ENCODE measurements at regions not wholly inside any gene's neighbourhood (a gene's known extent, or its start where the extent isn't known, plus 50 kb on each side); places are given as distances from the start of the nearest gene placed in this dataset.
"Not testable (repeated sequence)": the region's sequence is repeated elsewhere in the genome, so short reads cannot be mapped to it uniquely, and the experiment has no call there.

- TF ChIP-seq POLR2AphosphoS5 (IDR thresholded peaks at IDR 0.05; ENCODE audit: low read depth, low read length) (no peak), SPI1 (IDR thresholded peaks at IDR 0.05; ENCODE audit: low read depth, low read length) (no peak), POLR2A (IDR thresholded peaks at IDR 0.05; ENCODE audit: low read depth, low read length) (no peak), POU2F2 (IDR thresholded peaks at IDR 0.05; ENCODE audit: low read depth, low read length) (no peak), PAX5 (IDR thresholded peaks at IDR 0.05; ENCODE audit: insufficient read depth, low read length, severe bottlenecking) (no peak), TAF1 (IDR thresholded peaks at IDR 0.05; ENCODE audit: low read depth, low read length) (no peak)
- DNase-seq (ENCODE audit: insufficient read length, low spot score), result no peak
- no peak for FAIRE-seq
Measured at GRCh38 chr5:174531782-174532191, 192.6 kb upstream of the MSX2 start.

GRCh38 chr5:174532455-174533453 is 191.6 kb upstream of the MSX2 start:
- DNase-seq (ENCODE audit: insufficient read length, low spot score) (no peak), FAIRE-seq (no peak)
- no peak for TF ChIP-seq POU2F2 (IDR thresholded peaks at IDR 0.05; ENCODE audit: low read depth, low read length)
- TF ChIP-seq SPI1 (IDR thresholded peaks at IDR 0.05; ENCODE audit: low read depth, low read length), result no peak
- TF ChIP-seq POLR2A (IDR thresholded peaks at IDR 0.05; ENCODE audit: low read depth, low read length), result no peak
- no peak for TF ChIP-seq TAF1 (IDR thresholded peaks at IDR 0.05; ENCODE audit: low read depth, low read length)
- no peak for TF ChIP-seq PAX5 (IDR thresholded peaks at IDR 0.05; ENCODE audit: insufficient read depth, low read length, severe bottlenecking)
- no peak for TF ChIP-seq POLR2AphosphoS5 (IDR thresholded peaks at IDR 0.05; ENCODE audit: low read depth, low read length)

GRCh38 chr5:174533751-174534241 is 190.6 kb upstream of the MSX2 start:
- DNase-seq (ENCODE audit: insufficient read length, low spot score) (no peak), FAIRE-seq (no peak)
- no peak for TF ChIP-seq POU2F2 (IDR thresholded peaks at IDR 0.05; ENCODE audit: low read depth, low read length)
- no peak for TF ChIP-seq SPI1 (IDR thresholded peaks at IDR 0.05; ENCODE audit: low read depth, low read length)
- no peak for TF ChIP-seq TAF1 (IDR thresholded peaks at IDR 0.05; ENCODE audit: low read depth, low read length)
- no peak for TF ChIP-seq PAX5 (IDR thresholded peaks at IDR 0.05; ENCODE audit: insufficient read depth, low read length, severe bottlenecking)
- TF ChIP-seq POLR2AphosphoS5 (IDR thresholded peaks at IDR 0.05; ENCODE audit: low read depth, low read length), result no peak
- TF ChIP-seq POLR2A (IDR thresholded peaks at IDR 0.05; ENCODE audit: low read depth, low read length), result no peak

GRCh38 chr5:174535669-174536068 is 188.7 kb upstream of the MSX2 start:
- no peak for FAIRE-seq
- TF ChIP-seq TAF1 (IDR thresholded peaks at IDR 0.05; ENCODE audit: low read depth, low read length), result no peak
- TF ChIP-seq POLR2A (IDR thresholded peaks at IDR 0.05; ENCODE audit: low read depth, low read length), result no peak
- TF ChIP-seq PAX5 (IDR thresholded peaks at IDR 0.05; ENCODE audit: insufficient read depth, low read length, severe bottlenecking), result no peak
- TF ChIP-seq POLR2AphosphoS5 (IDR thresholded peaks at IDR 0.05; ENCODE audit: low read depth, low read length), result no peak
- TF ChIP-seq SPI1 (IDR thresholded peaks at IDR 0.05; ENCODE audit: low read depth, low read length), result no peak
- no peak for TF ChIP-seq POU2F2 (IDR thresholded peaks at IDR 0.05; ENCODE audit: low read depth, low read length)

GRCh38 chr5:174539823-174540222 is 184.6 kb upstream of the MSX2 start:
- DNase-seq (ENCODE audit: insufficient read length, low spot score); FAIRE-seq: not testable (repeated sequence)

More at GRCh38 chr5:174535669-174536068, 188.7 kb upstream of the MSX2 start:
- no peak for DNase-seq (ENCODE audit: insufficient read length, low spot score)

GRCh38 chr5:174542037-174542436 is 182.3 kb upstream of the MSX2 start:
- no peak for FAIRE-seq
- no peak for DNase-seq (ENCODE audit: insufficient read length, low spot score)
- TF ChIP-seq POLR2A (IDR thresholded peaks at IDR 0.05; ENCODE audit: low read depth, low read length) (no peak), TAF1 (IDR thresholded peaks at IDR 0.05; ENCODE audit: low read depth, low read length) (no peak), SPI1 (IDR thresholded peaks at IDR 0.05; ENCODE audit: low read depth, low read length) (no peak), PAX5 (IDR thresholded peaks at IDR 0.05; ENCODE audit: insufficient read depth, low read length, severe bottlenecking) (no peak), POLR2AphosphoS5 (IDR thresholded peaks at IDR 0.05; ENCODE audit: low read depth, low read length) (no peak), POU2F2 (IDR thresholded peaks at IDR 0.05; ENCODE audit: low read depth, low read length) (no peak)

GRCh38 chr5:174542471-174542870 is 181.9 kb upstream of the MSX2 start:
- DNase-seq (ENCODE audit: insufficient read length, low spot score), result no peak
- no peak for FAIRE-seq
- TF ChIP-seq TAF1 (IDR thresholded peaks at IDR 0.05; ENCODE audit: low read depth, low read length), result no peak
- TF ChIP-seq POLR2A (IDR thresholded peaks at IDR 0.05; ENCODE audit: low read depth, low read length), result no peak
- TF ChIP-seq PAX5 (IDR thresholded peaks at IDR 0.05; ENCODE audit: insufficient read depth, low read length, severe bottlenecking), result no peak
- TF ChIP-seq POU2F2 (IDR thresholded peaks at IDR 0.05; ENCODE audit: low read depth, low read length), result no peak
- no peak for TF ChIP-seq POLR2AphosphoS5 (IDR thresholded peaks at IDR 0.05; ENCODE audit: low read depth, low read length)

GRCh38 chr5:174545926-174546325 is 178.5 kb upstream of the MSX2 start:
- no peak for FAIRE-seq
- no peak for TF ChIP-seq SPI1 (IDR thresholded peaks at IDR 0.05; ENCODE audit: low read depth, low read length)
- no peak for TF ChIP-seq TAF1 (IDR thresholded peaks at IDR 0.05; ENCODE audit: low read depth, low read length)
- TF ChIP-seq POLR2AphosphoS5 (IDR thresholded peaks at IDR 0.05; ENCODE audit: low read depth, low read length), result no peak
- TF ChIP-seq PAX5 (IDR thresholded peaks at IDR 0.05; ENCODE audit: insufficient read depth, low read length, severe bottlenecking), result no peak
- no peak for TF ChIP-seq POU2F2 (IDR thresholded peaks at IDR 0.05; ENCODE audit: low read depth, low read length)
- TF ChIP-seq POLR2A (IDR thresholded peaks at IDR 0.05; ENCODE audit: low read depth, low read length), result no peak
- no peak for DNase-seq (ENCODE audit: insufficient read length, low spot score)

- TF ChIP-seq SPI1 (IDR thresholded peaks at IDR 0.05; ENCODE audit: low read depth, low read length), result no peak
- no peak for TF ChIP-seq POU2F2 (IDR thresholded peaks at IDR 0.05; ENCODE audit: low read depth, low read length)
- no peak for TF ChIP-seq PAX5 (IDR thresholded peaks at IDR 0.05; ENCODE audit: insufficient read depth, low read length, severe bottlenecking)
- TF ChIP-seq POLR2A (IDR thresholded peaks at IDR 0.05; ENCODE audit: low read depth, low read length), result no peak
- TF ChIP-seq TAF1 (IDR thresholded peaks at IDR 0.05; ENCODE audit: low read depth, low read length), result no peak
- no peak for TF ChIP-seq POLR2AphosphoS5 (IDR thresholded peaks at IDR 0.05; ENCODE audit: low read depth, low read length)
- FAIRE-seq (no peak), DNase-seq (ENCODE audit: insufficient read length, low spot score) (no peak)
Measured at GRCh38 chr5:174547814-174548213, 176.6 kb upstream of the MSX2 start.

Data from GM12891 (cell line).